ENCODE measurements at regions not wholly inside any gene's neighbourhood (a gene's known extent, or its start where the extent isn't known, plus 50 kb on each side); places are given as distances from the start of the nearest gene placed in this dataset.

DNA sequence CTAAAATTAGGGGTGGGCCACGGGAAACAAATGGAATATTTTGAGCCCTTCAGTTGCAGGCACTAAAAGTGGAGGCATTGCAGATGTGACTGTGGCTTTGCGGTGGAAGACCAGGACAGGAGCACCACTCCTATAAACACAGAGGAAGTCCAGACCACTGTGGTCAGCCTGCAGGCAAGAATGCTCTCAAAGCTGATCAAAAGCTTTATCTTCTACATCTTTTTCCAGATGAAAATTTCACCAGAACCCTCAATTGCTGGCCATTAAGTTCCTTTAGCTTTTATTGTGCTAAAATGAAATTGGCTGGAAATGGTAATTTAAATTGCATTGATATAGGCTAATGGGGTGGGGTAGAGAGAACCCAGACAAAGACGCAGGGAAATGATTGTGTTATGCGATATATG lies 208.8 kb downstream of the ERCC6L2 start:
- Histone ChIP-seq H3K27ac (ENCODE audit: insufficient read depth, low read depth, low read length) (no peak overlapping the region), H3K4me3 (replicated peaks in 1 of 3; ENCODE audit: insufficient read depth in 1 of 3, low read depth in 1 of 3, low read length in 3 of 3) (no peak overlapping the region), H3K9me1 (replicated peaks; ENCODE audit: control insufficient read depth, extremely low read depth, insufficient read depth, low read length) (no peaks in the 10 kb centered on the region), H3K4me1 (ENCODE audit: control insufficient read depth, extremely low read depth, insufficient read depth, low read length) (no peaks in the 10 kb centered on the region), H3K27me3 (ENCODE audit: control insufficient read depth in 2 of 2, insufficient read depth in 2 of 2, low read length in 2 of 2) (peaks cover 2 to 7% of the 10 kb centered on the region in 2 experiments), H3K9ac (replicated peaks; ENCODE audit: extremely low read depth, insufficient read depth, low read length) (no peak overlapping the region), H2AFZ (ENCODE audit: low read depth, low read length) (no peak overlapping the region), H3K9me3 (replicated peaks; ENCODE audit: control insufficient read depth, insufficient read depth, low read length) (no peaks in the 10 kb centered on the region), H3K36me3 (ENCODE audit: control insufficient read depth in 2 of 2, extremely low read depth in 1 of 2, insufficient read depth in 2 of 2, low read length in 2 of 2) (no peaks in the 10 kb centered on the region), H3K4me2 (ENCODE audit: insufficient read depth, low read length) (no peak overlapping the region), H4K20me1 (replicated peaks; ENCODE audit: control insufficient read depth, extremely low read depth, insufficient read depth, low read length) (no peaks in the 10 kb centered on the region), H3K79me2 (ENCODE audit: control insufficient read depth, insufficient read depth, low read length) (no peaks in the 10 kb centered on the region)
- FAIRE-seq: no peak
- dilution Hi-C loops (cut with MboI; ENCODE audit: extremely low pct_ligation_motif_present, low sequenced_read_pairs): no loop called here
- POLR2A ChIA-PET: no interaction called here
- TF ChIP-seq MAX (IDR thresholded peaks at IDR 0.05; ENCODE audit: insufficient read depth, insufficient read length): no peak
- TF ChIP-seq GATA2 (IDR thresholded peaks at IDR 0.05; ENCODE audit: insufficient read depth, insufficient read length, low read depth, low read length): no peak
- no peak for TF ChIP-seq JUN (IDR thresholded peaks at IDR 0.05; ENCODE audit: borderline replicate concordance, insufficient read depth, insufficient read length, low read depth)
- no peak for TF ChIP-seq MYC (IDR thresholded peaks at IDR 0.05; ENCODE audit: low read depth, low read length)
- no TSS peak for BruUV-seq (replicated peaks)
- CTCF ChIA-PET: interaction anchor here (1.6 kb wide), 1 partner anchor 12 kb away, joined by 5 read pairs; no protein-coding TSS in a partner anchor
- intact Hi-C loops (cut with micrococcal nuclease): no loop called here
- DNase-seq (ENCODE audit: low read depth, low spot score): no peak

- no peaks in the 10 kb centered on the region for H3K79me2 ChIP-seq (ENCODE audit: control insufficient read depth, insufficient read depth, low read length)
- FAIRE-seq (no peak), DNase-seq (ENCODE audit: low read depth, low spot score) (no peak)
- no peak overlapping the region for H2AFZ ChIP-seq (ENCODE audit: low read depth, low read length)
- H3K27me3 ChIP-seq (ENCODE audit: control insufficient read depth in 2 of 2, insufficient read depth in 2 of 2, low read length in 2 of 2): peaks cover 2 to 7% of the 10 kb centered on the region in 2 experiments
- ChIA-PET CTCF (no interaction called here), POLR2A (no interaction called here)
- no peaks in the 10 kb centered on the region for H3K36me3 ChIP-seq (ENCODE audit: control insufficient read depth in 2 of 2, extremely low read depth in 1 of 2, insufficient read depth in 2 of 2, low read length in 2 of 2)
- H3K27ac ChIP-seq (ENCODE audit: insufficient read depth, low read depth, low read length): no peak overlapping the region
- no peak overlapping the region for H3K4me2 ChIP-seq (ENCODE audit: insufficient read depth, low read length)
- H3K4me1 ChIP-seq (ENCODE audit: control insufficient read depth, extremely low read depth, insufficient read depth, low read length): no peaks in the 10 kb centered on the region
- no peaks in the 10 kb centered on the region for H3K9me1 ChIP-seq (replicated peaks; ENCODE audit: control insufficient read depth, extremely low read depth, insufficient read depth, low read length)
- no TSS peak for BruUV-seq (replicated peaks)
- no peak for TF ChIP-seq JUN (IDR thresholded peaks at IDR 0.05; ENCODE audit: borderline replicate concordance, insufficient read depth, insufficient read length, low read depth)
- no peak for TF ChIP-seq MYC (IDR thresholded peaks at IDR 0.05; ENCODE audit: low read depth, low read length)
- no peak for TF ChIP-seq GATA2 (IDR thresholded peaks at IDR 0.05; ENCODE audit: insufficient read depth, insufficient read length, low read depth, low read length)
- TF ChIP-seq FOS (IDR thresholded peaks at IDR 0.05; ENCODE audit: borderline replicate concordance, insufficient read depth, low read length): no peak
- no peak for TF ChIP-seq POLR2A (IDR thresholded peaks at IDR 0.05; ENCODE audit: low read depth, low read length)
- TF ChIP-seq EZH2 (IDR thresholded peaks at IDR 0.05; ENCODE audit: borderline replicate concordance, low read depth, low read length, severe bottlenecking): no peak
- no peak for TF ChIP-seq POLR2AphosphoS5 (IDR thresholded peaks at IDR 0.05; ENCODE audit: insufficient read depth, low read depth, low read length)
- no peak for TF ChIP-seq MAX (IDR thresholded peaks at IDR 0.05; ENCODE audit: insufficient read depth, insufficient read length)
- H3K9ac ChIP-seq (replicated peaks; ENCODE audit: extremely low read depth, insufficient read depth, low read length): no peak overlapping the region
- H4K20me1 ChIP-seq (replicated peaks; ENCODE audit: control insufficient read depth, extremely low read depth, insufficient read depth, low read length): no peaks in the 10 kb centered on the region
- no peaks in the 10 kb centered on the region for H3K9me3 ChIP-seq (replicated peaks; ENCODE audit: control insufficient read depth, insufficient read depth, low read length)
- dilution Hi-C loops (cut with MboI; ENCODE audit: extremely low pct_ligation_motif_present, low sequenced_read_pairs): no loop called here
- H3K4me3 ChIP-seq (replicated peaks in 1 of 3; ENCODE audit: insufficient read depth in 1 of 3, low read depth in 1 of 3, low read length in 3 of 3): no peak overlapping the region
- intact Hi-C loops (cut with micrococcal nuclease): no loop called here
Observed at GRCh38 chr9:96082516-96083232, 207.2 kb downstream of the ERCC6L2 start.

Data from endothelial cell of umbilical vein (primary cell).